HG02840 (cell line): ENCODE measurements at regions not wholly inside any gene's neighbourhood (a gene's known extent, or its start where the extent isn't known, plus 50 kb on each side); places are given as distances from the start of the nearest gene placed in this dataset.
"Not testable (repeated sequence)": the region's sequence is repeated elsewhere in the genome, so short reads cannot be mapped to it uniquely, and the experiment has no call there.

Experiments
- ATAC-seq: cut with Tn5 transposase; IDR thresholded peaks from one replicate; pipeline ENCODE4 v1.9.1; 2021; ENCODE audit warnings: mild to moderate bottlenecking, moderate library complexity, moderate number of reproducible peaks; ENCODE audit not compliant: unreplicated experiment, low FRiP score

DNA sequence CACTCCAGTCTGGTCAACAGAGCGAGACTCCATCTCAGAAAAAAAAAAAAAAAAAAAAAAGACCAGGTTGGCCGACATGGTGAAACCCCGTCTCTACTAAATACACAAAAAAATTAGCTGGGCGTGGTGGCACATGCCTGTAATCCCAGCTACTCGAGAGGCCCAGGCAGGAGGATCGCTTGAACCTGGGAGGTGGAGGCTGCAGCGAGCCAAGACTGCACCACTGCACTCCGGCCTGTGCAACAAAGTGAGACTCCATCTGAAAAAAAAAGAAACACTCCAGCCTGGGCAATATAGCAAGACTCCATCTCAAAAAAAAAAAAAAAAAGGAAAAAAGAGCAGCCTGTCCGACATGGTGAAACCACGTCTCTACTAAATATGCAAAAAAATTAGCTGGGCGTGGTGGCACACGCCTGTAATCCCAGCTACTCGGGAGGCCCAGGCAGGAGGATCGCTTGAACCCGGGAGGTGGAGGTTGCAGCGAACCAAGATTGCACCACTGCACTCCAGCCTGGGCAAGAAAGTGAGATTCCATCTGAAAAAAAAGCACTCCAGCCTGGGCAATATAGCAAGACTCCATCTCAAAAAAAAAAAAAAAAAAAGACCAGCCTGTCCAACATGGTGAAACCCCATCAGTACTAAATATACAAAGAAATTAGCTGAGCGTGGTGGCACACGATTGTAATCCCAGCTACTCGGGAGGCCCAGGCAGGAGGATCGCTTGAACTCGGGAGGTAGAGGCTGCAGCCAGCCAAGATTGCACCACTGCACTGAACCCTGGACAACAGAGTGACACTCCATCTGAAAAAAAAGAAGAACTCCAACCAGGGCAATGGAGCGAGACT is 343.3 kb upstream of the PLGLB2 start:
- ATAC-seq: not testable (repeated sequence)

DNA sequence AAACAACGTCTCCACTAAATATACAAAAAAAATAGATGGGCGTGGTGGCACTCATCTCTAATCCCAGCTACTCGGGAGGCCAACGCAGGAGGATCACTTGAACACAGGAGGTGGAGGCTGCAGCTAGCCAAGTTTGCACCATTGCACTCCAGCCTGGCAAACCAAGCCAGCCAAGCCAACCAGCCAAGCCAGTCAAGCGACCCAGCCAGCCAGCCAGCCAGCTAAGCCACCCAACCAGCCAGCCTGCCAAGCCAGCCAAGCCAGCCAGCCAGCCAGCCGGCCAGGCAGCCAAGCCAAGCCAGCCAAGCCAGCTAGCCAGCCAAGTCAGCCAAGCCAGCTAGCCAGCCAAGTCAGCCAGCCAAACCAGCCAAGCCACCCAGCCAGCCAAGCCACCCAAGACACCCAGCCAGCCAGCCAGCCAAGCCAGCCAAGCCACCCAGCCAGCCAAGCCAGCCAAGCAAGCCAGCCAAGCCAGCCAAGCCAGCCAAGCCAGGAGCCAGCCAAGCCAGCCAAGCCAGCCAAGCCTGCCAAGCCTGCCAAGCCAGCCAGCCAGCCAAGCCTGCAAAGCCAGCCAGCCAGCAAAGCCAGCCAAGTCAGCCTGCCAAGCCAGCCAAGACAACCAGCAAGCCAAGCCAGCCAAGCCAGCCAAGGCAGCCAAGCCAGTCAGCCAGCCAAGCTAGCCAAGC is 342.2 kb upstream of the PLGLB2 start:
- not testable (repeated sequence) for ATAC-seq

DNA sequence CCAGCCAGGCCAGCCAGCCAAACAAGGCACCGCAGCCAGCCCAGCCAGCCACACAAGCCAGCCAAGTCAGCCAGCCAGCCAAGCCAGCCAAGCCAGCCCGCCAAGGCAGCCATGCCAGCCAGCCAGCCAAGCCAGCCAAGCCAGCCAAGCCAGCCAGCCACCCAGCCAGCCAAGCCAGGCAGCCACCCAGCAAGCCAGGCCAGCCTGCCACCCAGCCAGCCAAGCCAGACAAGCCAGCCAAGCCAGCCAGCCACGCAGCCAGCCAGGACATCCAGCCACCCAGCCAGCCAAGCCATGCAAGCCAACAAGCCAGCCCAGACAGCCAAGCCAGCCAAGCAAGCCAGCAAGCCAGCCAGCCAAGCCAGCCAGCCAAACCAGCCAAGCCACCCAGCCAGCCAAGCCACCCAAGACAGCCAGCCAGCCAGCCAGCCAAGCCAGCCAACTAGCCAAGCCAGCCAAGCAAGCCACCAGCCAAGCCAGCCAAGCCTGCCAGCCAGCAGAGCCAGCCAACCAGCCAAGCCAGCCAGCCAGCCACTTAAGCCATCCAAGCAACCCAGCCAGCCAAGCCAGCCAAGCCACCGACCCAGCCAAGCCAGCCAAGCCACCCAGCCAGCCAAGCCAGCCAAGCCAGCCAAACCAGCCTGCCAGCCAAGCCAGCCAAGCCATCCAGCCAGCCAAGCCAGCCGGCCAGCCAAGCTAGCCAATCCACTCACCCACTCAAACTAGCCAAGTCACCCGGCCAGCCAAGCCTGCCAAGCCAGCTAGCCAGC is 341.3 kb upstream of the PLGLB2 start:
- ATAC-seq: not testable (repeated sequence)

DNA sequence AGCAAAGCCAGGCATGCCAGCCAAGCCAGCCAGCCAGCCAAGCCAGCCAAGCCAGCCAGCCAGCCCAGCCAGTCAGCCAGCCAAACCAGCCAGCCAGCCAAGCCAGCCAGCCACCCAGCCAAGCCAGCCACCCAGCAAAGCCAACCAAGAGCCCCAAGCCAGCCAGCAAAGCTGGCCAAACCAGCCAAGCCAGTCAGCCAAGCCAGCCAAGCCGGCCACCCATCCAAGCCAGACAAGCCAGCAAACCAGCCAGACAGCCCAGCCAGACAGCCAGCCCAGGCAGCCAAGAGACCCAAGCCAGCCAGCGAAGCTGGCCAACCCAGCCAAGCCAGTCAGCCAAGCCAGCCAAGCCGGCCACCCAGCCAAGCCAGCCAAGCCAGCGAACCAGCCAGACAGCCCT is 338.3 kb upstream of the PLGLB2 start:
- not testable (repeated sequence) for ATAC-seq

DNA sequence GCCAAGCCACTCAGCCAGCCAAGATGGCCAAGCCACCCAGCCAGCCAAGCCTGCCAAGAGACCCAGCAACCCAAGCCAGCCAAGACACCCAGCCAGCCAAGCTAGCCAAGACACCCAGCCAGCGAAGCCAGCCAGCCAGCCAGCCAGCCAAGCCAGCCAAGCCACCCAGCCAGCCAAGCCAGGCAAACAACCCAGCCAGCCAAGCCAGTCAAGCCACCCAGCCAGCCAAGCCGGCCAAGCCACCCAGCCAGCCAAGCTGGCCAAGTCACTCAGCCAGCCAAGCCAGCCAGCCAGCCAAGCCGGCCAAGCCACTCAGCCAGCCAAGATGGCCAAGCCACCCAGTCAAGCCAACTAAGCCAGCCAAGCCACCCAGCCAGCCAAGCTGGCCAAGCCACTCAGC is 337.5 kb upstream of the PLGLB2 start:
- ATAC-seq: not testable (repeated sequence)

DNA sequence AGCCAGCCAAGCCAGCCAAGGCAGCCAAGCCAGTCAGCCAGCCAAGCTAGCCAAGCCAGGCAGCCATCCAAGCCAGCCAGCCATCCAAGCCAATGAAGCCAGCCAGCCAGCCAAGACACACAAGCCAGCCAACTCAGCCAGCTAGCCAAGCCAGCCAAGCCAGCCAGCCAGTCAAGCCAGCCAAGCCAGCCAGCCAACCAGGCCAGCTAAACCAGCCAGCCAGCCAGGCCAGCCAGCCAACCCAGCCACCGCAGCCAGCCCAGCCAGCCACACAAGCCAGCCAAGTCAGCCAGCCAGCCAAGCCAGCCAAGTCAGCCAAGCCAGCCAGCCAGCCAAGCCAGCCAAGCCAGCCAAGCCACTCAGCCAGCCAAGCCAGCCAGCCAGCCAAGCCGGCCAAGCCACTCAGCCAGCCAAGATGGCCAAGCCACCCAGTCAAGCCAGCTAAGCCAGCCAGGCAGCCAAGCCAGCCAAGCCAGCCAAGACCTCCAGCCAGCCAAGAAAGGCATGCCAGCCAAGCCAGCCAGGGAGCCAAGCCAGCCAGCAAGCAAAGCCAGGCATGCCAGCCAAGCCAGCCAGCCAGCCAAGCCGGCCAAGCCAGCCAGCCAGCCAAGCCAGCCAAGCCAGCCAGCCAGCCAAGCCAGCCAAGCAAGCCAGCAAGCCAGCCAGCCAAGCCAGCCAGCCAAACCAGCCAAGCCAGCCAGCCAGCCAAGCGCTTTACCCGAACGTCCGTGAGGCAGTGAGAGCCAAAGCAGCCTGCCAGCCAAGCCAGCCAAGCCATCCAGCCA is 335.7 kb upstream of the PLGLB2 start:
- not testable (repeated sequence) for ATAC-seq

DNA sequence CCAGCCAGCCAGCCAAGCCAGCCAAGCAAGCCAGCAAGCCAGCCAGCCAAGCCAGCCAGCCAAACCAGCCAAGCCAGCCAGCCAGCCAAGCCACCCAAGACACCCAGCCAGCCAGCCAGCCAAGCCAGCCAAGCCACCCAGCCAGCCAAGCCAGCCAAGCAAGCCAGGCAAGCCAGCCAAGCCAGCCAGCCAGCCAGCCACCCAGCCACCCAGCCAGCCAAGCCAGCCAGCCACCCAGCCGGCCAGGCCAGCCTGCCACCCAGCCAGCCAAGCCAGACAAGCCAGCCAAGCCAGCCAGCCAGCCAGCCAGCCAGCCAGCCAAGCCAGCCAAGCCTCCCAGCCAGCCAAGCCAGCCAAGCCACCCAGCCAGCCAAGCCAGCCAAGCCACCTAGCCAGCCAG is 333.6 kb upstream of the PLGLB2 start:
- ATAC-seq: not testable (repeated sequence)

DNA sequence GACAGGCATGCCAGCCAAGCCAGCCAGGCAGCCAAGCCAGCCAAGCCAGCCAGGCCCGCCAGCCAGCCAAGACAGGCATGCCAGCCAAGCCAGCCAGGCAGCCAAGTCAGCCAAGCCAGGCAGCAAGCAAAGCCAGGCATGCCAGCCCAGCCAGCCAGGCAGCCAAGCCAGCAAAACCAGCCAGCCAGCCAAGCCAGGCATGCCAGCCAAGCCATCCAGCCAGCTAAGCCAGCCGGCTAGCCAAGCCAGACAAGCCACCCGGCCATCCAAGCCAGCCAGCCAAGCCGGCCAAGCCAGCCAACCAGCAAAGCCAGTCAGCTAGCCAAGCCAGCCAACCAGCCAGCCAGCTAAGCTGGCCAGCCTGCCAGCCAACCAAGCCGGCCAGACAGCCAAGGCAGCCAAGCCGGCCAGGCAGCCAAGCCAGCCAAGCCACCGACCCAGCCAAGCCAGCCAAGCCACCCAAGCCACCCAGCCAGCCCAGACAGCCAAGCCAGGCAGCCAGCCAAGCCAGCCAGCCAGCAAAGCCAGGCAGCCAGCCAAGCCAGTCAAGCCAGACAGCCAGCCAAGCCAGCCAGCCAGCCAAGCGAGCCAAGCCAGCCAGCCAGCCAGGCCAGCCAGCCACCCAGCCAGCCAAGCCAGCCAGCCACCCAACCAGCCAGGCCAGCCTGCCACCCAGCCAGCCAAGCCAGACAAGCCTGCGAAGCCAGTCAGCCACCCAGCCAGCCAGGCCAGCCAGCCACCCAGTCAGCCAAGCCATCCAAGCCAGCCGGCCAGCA is 332.9 kb upstream of the PLGLB2 start:
- ATAC-seq: not testable (repeated sequence)

DNA sequence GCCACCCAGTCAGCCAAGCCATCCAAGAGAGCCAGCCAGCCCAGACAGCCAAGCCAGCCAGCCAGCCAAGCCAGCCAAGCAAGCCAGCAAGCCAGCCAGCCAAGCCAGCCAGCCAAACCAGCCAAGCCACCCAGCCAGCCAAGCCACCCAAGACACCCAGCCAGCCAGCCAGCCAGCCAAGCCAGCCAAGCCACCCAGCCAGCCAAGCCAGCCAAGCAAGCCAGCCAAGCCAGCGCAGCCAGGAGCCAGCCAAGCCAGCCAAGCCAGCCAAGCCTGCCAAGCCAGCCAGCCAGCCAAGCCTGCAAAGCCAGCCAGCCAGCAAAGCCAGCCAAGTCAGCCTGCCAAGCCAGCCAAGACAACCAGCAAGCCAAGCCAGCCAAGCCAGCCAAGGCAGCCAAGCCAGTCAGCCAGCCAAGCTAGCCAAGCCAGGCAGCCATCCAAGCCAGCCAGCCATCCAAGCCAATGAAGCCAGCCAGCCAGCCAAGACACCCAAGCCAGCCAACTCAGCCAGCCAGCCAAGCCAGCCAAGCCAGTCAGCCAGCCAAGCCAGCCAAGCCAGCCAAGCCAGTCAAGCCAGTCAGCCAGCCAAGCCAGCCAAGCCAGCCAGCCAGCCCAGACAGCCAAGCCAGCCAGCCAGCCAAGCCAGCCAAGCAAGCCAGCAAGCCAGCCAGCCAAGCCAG is 332.2 kb upstream of the PLGLB2 start:
- ATAC-seq: not testable (repeated sequence)

DNA sequence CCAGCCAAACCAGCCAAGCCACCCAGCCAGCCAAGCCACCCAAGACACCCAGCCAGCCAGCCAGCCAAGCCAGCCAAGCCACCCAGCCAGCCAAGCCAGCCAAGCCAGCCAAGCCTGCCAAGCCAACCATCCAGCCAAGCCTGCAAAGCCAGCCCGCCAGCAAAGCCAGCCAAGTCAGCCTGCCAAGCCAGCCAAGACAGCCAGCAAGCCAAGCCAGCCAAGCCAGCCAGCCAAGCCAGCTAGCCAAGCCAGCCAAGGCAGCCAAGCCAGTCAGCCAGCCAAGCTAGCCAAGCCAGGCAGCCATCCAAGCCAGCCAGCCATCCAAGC is 331.7 kb upstream of the PLGLB2 start:
- ATAC-seq: not testable (repeated sequence)

DNA sequence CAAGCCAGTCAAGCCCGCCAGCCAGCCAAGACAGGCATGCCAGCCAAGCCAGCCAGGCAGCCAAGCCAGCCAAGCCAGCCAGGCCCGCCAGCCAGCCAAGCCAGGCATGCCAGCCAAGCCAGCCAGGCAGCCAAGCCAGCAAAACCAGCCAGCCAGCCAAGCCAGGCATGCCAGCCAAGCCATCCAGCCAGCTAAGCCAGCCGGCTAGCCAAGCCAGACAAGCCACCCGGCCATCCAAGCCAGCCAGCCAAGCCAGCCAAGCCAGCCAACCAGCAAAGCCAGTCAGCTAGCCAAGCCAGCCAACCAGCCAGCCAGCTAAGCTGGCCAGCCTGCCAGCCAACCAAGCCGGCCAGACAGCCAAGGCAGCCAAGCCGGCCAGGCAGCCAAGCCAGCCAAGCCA is 330.7 kb upstream of the PLGLB2 start:
- not testable (repeated sequence) for ATAC-seq

DNA sequence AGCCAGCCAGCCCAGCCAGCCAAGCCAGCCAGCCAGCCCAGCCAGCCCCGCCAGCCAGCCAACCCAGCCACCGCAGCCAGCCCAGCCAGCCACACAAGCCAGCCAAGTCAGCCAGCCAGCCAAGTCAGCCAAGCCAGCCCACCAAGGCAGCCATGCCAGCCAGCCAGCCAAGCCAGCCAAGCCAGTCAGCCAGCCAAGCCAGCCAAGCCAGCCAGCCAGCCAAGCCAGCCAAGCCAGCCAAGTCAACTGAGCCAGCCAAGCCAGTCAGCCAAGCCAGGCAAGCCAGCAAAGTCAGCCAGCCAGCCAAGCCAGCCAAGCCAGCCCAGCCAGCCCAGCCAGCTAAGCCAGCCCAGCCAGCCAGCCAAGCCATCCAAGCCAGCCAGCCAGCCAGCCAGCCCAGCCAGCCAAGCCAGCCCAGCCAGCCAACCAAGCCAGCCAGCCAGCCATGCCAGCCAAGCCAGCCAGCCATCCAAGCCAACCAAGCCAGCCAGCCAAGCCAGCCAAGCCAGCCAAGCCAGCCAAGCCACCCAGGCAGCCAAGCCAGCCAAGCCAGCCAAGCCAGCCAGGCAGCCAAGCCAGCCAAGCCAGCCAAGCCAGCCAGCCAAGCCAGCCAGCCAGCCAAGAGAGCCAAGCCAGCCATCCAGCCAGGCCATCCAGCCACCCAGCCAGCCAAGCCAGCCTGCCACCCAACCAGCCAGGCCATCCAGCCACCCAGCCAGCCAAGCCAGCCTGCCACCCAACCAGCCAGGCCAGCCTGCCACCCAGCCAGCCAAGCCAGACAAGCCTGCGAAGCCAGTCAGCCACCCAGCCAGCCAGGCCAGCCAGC is 329.9 kb upstream of the PLGLB2 start:
- not testable (repeated sequence) for ATAC-seq

DNA sequence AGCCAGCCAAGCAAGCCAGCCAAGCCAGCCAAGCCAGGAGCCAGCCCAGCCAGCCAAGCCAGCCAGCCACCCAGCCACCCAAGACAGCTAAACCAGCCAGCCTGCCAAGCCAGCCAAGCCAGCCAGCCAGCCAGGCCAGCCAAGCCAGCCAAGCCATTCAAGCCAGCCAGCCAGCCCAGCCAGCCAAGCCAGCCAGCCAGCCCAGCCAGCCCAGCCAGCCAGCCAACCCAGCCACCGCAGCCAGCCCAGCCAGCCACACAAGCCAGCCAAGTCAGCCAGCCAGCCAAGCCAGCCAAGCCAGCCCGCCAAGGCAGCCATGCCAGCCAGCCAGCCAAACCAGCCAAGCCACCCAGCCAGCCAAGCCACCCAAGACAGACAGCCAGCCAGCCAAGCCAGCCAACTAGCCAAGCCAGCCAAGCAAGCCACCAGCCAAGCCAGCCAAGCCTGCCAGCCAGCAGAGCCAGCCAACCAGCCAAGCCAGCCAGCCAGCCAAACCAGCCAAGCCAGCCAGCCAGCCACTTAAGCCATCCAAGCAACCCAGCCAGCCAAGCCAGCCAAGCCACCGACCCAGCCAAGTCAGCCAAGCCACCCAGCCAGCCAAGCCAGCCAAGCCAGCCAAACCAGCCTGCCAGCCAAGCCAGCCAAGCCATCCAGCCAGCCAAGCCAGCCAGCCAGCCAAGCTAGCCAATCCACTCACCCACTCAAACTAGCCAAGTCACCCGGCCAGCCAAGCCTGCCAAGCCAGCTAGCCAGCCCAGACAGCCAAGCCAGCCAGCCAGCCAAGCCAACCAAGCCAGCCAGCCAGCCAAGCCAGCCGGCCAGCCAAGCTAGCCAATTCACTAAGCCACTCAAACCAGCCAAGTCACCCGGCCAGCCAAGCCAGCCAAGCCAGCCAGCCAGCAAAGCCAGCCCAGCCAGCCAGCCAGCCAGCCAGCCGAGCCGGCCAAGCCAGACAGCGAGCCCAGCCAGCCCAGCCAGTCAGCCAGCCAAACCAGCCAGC is 328.8 kb upstream of the PLGLB2 start:
- not testable (repeated sequence) for ATAC-seq

DNA sequence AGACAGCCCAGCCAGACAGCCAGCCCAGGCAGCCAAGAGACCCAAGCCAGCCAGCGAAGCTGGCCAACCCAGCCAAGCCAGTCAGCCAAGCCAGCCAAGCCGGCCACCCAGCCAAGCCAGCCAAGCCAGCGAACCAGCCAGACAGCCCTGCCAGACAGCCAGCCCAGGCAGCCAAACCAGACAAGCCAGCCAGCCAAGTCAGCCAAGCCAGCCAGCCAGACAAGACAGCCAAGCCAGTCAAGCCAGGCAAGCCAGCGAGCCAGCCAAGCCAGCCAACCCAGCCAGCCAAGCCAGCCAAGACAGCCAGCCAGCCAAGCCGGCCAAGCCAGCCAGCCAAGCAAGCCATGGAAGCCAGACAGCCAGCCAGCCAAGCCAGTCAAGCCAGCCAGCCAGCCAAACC is 327.9 kb upstream of the PLGLB2 start:
- ATAC-seq: not testable (repeated sequence)

DNA sequence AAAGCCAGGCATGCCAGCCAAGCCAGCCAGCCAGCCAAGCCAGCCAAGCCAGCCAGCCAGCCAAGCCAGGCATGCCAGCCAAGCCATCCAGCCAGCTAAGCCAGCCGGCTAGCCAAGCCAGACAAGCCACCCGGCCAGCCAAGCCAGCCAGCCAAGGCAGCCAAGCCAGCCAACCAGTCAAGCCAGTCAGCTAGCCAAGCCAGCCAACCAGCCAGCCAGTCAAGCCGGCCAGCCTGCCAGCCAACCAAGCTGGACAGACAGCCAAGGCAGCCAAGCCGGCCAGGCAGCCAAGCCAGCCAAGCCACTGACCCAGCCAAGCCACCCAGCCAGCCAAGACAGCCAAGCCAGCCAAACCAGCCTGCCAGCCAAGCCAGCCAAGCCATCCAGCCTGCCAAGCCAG is 326.9 kb upstream of the PLGLB2 start:
- ATAC-seq: not testable (repeated sequence)

DNA sequence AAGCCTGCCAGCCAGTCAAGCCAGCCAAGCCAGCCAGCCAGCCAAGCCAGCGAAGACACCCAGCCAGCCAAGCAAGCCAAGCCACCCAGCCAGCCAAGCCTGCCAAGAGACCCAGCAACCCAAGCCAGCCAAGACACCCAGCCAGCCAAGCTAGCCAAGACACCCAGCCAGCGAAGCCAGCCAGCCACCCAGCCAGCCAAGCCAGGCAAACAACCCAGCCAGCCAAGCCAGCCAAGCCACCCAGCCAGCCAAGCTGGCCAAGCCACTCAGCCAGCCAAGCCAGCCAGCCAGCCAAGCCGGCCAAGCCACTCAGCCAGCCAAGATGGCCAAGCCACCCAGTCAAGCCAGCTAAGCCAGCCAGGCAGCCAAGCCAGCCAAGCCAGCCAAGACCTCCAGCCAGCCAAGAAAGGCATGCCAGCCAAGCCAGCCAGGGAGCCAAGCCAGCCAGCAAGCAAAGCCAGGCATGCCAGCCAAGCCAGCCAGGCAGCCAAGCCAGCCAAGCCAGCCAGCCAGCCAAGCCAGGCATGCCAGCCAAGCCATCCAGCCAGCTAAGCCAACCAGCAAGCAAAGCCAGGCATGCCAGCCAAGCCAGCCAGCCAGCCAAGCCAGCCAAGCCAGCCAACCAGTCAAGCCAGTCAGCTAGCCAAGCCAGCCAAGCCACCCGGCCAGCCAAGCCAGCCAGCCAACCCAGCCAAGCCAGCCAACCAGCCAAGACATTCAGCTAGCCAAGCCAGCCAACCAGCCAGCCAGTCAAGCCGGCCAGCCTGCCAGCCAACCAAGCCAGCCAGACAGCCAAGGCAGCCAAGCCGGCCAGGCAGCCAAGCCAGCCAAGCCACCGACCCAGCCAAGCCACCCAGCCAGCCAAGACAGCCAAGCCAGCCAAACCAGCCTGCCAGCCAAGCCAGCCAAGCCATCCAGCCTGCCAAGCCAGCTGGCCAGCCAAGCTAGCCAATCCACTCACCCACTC is 323.8 kb upstream of the PLGLB2 start:
- not testable (repeated sequence) for ATAC-seq
